Activated T-cell treated with anti-CD3 and anti-CD28 coated beads for 48 hours (primary cell): ENCODE measurements at regions not wholly inside any gene's neighbourhood (a gene's known extent, or its start where the extent isn't known, plus 50 kb on each side); places are given as distances from the start of the nearest gene placed in this dataset.

Experiments used
- DNase-seq: peaks from one replicate; pipeline ENCODE4 v3.0.0-alpha.2; 2020; ENCODE audit warnings: low read depth

GRCh38 chr13:24050292-24050711, 110.2 kb upstream of the SPATA13 start:
- DNase-seq, result no peak

- no peak for DNase-seq
Observed at GRCh38 chr13:24050796-24051715, 109.5 kb upstream of the SPATA13 start.

GRCh38 chr13:24052547-24053518, 107.7 kb upstream of the SPATA13 start:
- no peak for DNase-seq

DNA sequence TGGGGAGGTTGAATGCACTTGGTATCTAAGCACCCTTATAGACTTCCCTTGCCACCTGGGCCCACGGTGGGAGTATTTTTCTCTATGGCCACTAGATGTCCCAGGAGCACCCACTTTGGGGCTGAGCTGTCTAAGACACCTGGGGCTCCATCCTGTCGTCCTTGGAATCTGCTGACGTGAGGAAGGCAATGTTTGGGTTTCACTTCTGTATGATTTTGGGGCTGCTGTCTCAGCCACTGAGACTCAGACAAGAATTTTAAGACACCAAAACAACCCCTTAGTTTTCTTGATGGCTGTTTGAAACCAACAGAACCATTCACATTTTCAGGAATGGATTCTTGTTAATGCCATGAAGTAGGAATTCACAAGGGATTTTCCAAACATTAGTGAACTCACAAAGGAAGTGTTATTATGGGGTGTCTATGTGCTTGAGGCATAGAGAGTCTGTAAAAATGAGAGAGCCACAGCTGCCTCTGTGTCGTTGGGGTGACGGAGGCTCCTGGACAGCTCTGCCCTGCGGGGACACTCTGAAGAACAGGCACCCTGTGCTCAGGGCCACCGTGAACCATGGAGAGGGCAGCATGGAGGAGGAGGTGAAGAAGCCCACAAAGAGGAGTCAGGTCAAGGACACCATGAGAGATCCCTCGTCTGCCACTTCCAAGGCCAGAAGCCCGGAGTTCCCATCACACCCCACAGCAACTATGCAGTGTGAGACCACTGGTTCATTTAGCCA, 106.8 kb upstream of the SPATA13 start:
- DNase-seq, result peak; percentile 41

DNA sequence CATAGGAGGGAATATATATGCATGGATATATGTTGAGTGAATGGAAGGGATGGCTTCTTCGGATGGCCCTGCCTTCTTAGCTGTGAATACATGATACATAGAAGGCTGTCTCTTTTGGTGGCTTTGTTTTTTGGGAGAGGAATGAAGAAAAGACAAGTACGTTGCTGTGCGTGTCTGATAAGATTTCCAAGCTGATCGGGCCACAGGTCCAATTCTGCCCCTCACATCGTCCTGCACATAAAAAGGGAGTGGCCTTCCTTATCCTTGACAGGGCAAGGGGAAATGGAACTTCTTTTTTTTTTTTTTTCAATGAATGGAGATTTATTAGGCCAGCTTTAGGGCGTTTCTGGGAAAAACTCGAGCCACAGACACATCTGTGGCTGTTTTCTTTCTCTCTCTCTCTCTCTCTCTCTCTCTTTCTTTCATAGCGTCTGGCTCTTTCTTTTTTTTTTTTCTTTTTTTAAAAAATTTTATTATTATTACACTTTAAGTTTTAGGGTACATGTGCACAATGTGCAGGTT, 103.8 kb upstream of the SPATA13 start:
- DNase-seq, result no peak

GRCh38 chr13:24060993-24061392, 99.5 kb upstream of the SPATA13 start:
- no peak for DNase-seq

DNA sequence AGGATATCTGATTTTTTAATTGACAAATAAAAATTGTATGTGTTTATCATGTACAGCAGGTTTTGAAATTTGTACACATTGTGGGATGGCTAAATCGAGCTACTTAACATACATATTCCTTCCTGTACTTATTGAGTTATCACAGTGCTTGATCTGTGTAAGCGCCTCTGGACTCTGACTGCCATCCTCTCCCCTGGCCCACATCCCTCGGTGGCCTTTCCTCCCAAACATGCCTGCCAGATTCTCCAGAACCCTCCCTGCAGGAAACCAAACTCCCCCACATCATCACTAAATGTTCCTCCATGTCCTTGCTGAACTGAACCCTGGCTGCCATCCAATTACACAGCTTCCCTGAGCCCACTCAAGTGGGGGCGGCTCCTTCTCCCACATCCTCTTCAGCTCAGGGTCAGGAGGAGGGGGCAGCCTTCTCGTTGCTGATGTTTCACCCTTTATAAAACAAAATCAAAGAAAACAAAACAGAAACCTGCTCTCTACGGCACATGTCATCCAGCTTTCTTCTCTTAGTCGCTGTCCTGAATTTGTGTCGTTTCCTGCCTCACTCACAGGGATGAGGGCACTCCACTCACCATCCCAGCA, 97.1 kb upstream of the SPATA13 start:
- DNase-seq, result no peak

DNA sequence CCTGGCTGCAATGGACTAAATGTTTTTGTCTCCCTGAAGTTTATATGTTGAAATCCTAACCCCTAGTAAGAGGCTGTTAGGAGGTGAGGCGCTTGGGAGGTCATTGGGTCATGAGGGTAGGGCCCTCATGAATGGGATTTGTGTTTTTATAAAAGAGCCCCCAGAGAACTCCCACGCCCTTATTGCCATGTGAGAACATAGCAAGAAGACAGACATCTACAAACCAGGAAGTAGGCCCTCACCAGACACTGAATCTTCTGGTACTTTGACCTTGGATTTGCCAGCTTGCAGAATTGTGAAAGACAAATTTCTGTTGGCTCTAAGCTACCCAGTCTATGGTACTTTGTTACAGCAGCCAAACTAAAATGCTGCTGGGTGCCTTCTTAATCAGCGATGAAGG, 96.1 kb upstream of the SPATA13 start:
- no peak for DNase-seq

GRCh38 chr13:24065176-24065575, 95.3 kb upstream of the SPATA13 start:
- no peak for DNase-seq

GRCh38 chr13:24066405-24067295, 93.9 kb upstream of the SPATA13 start:
- no peak for DNase-seq

DNA sequence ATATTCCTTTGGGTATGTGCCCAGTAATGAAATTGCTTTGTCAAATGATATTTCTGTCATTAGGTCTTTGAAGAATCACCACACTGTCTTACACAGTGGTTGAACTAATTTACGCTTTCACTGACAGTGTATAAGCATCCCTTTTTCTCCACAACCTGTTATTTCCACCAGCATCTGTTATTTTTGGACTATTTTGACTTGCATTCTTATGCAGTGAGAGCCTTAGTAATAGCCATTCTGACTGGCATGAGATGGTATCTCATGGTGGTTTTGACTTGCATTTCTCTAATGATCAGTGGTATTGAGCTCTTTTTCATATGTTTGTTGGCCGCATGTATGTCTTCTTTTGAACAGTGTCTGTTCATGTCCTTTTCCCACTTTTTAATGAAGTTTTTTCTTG, 92.0 kb upstream of the SPATA13 start:
- no peak for DNase-seq

DNA sequence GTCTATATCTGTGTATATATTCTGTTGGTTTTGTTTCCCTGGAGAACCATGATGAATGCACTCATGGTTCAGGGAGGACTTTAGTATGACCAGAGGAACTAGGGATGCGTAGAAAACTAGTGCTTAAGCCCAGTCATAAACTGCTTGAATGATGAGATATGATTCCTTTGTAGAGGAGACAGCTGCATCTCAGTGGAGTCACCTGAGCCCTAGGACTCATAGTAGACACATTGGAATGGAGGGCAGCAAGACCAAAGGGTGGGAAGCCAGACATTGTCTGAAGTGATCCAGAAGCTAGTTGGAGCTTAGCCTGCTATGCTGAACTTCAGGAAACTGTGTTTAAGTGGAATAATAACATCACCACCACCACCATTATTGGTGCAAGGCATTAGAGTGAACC, 89.5 kb upstream of the SPATA13 start:
- DNase-seq, result no peak

DNA sequence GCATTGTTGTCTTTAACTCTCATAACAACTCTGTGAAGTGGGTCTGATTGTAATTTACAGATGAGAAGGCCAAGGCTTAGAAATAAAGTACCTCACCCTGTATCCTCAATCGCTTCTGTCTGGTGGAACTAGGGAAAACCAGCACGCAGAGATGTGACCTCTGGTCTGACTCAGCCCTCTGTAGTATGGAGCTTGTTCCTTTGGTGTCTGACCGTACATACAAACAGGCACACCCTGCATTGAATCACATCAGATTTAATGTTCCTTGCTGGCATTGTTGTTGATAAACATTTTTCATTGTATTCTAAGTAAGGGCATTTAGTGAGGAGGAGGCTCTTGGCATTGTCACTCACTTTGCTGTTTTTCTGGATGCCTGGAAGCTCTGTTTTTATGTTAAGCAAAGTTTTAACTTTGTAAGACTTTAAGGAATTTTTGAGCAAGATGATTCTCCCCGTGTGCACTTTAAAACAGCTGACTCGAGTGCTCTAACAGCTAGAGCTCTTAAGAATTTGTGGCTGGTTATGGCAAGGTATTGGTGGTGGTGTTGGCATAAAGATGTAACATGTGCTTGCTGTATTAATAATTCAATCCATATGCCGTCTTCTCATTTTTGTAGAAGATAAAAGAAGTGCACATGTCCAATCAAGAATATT, 89.0 kb upstream of the SPATA13 start:
- no peak for DNase-seq

- DNase-seq, result no peak
Observed at GRCh38 chr13:24073657-24074056, 86.9 kb upstream of the SPATA13 start.

DNA sequence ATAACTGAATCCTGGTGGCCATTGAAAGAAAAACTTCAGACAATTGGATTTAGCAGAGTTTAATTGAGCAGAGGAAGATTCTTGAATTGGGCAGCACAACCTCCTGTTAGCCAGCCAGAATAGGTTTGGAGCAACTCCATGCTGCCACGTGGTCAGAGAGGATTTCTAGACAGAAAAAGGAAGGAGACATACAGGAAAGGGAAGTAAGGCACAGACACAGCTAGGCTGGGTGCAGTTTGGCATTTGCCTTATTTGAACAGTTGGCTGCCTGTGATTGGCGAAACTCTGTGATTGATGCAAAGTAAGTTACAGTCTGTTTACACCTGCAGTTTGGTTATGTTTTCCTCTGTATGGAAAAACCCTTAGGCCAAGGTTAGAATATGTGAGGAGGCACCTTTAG, 85.8 kb upstream of the SPATA13 start:
- no peak for DNase-seq

- DNase-seq, result no peak
Observed at GRCh38 chr13:24075137-24075975, 85.2 kb upstream of the SPATA13 start.

GRCh38 chr13:24076109-24076508, 84.4 kb upstream of the SPATA13 start:
- DNase-seq, result no peak

DNA sequence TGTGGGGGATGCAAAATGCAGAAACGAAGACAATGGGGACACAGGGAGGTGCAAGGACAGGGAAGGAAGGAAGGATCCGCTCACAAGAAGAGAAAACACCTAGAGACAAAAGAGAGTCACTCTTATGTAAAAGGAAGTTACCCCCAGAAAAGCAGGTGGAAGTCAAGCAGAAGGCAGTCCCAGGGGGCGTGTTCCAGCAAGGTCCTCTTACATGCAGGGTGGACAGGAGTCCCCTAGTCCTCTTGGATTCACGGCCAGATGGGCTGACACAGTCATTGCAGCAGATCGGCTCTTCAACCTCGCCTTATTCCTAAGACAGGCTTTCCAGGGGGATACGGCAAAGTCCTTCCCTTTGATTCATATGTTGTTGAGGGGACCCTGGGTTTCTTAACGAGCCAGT, 83.9 kb upstream of the SPATA13 start:
- no peak for DNase-seq

- no peak for DNase-seq
Observed at GRCh38 chr13:24080134-24080533, 80.4 kb upstream of the SPATA13 start.
